K562 (cell line): ENCODE measurements at regions not wholly inside any gene's neighbourhood (a gene's known extent, or its start where the extent isn't known, plus 50 kb on each side); places are given as distances from the start of the nearest gene placed in this dataset.

Source experiments
- ATAC-seq: fragments of 200-7000 bp; cut with Tn5 transposase; 3 replicates; pipeline ENCODE4 v1.9.1; 2020; ENCODE audit warnings: moderate library complexity
- BruUV-seq: library from RNA; stranded (reverse); fragments of 400-500 nt; replicated peaks from 2 replicates; lab custom pipeline; 2021; lab: Mats Ljungman, UMichigan
- CTCF ChIA-PET: fragments of 300-600 bp; formaldehyde crosslinking; extraction: SDS; loops from one replicate; lab custom pipeline; 2021; ENCODE audit warnings: low intra/inter-chr PET ratio; lab: Yijun Ruan, JAX
- POLR2A ChIA-PET: fragments of 300-600, 350-650 bp; sonication (Branson Sonifier 250); formaldehyde crosslinking; extraction: SDS; loops from one replicate; lab custom pipeline; 2021; ENCODE audit warnings: antibody characterized with exemption, inconsistent platforms; lab: Yijun Ruan, JAX
- DNase-seq, 4 experiments: peaks; one replicate each; pipeline versions ENCODE4 v3.0.0 to v3.0.0-alpha.2; 2011 to 2018; ENCODE audit warnings: low spot score in 3 of 4, mixed read lengths in 3 of 4; ENCODE audit errors: extremely low read depth in 1 of 4
- FAIRE-seq: peaks from 2 replicates; lab custom pipeline; 2011; peaks lifted over from hg19 to GRCh38; lab: Jason Lieb, UNC
- H2AFZ ChIP-seq: 2 replicates; pipeline ENCODE4 v1.6.0; 2011; ENCODE audit warnings: low read depth, low read length, control low read depth, inconsistent platforms
- H3K27ac ChIP-seq: fragments of 200-600 bp; 3 replicates; pipeline ENCODE4 v1.8.0; 2011; ENCODE audit warnings: low read depth, mild to moderate bottlenecking, control low read depth, inconsistent platforms, low read length, moderate library complexity, mixed read lengths; ENCODE audit errors: extremely low read depth
- H3K27me3 ChIP-seq, 2 experiments: fragments of 300-600 bp in 1 of 2; 2 replicates in 1 of 2; 3 replicates in 1 of 2; pipeline versions ENCODE4 v1.6.0 to v1.8.0; 2011; ENCODE audit warnings: inconsistent platforms in 2 of 2, low read length in 2 of 2, mild to moderate bottlenecking in 1 of 2, mixed read lengths in 1 of 2, moderate library complexity in 1 of 2; ENCODE audit not compliant: control insufficient read depth in 2 of 2, insufficient read depth in 2 of 2
- H3K36me3 ChIP-seq: fragments of 300-600 bp; 3 replicates; pipeline ENCODE4 v1.8.0; 2011; ENCODE audit warnings: mild to moderate bottlenecking, low read length, inconsistent platforms; ENCODE audit not compliant: control insufficient read depth, insufficient read depth
- H3K4me1 ChIP-seq, 2 experiments: fragments of 200-600 bp in 1 of 2; replicated peaks in 1 of 2; 2 replicates in 1 of 2; 3 replicates in 1 of 2; pipeline versions ENCODE4 v1.5.1 to v1.8.0; 2011; ENCODE audit warnings: inconsistent platforms in 2 of 2, low read length in 2 of 2, mild to moderate bottlenecking in 1 of 2, mixed read lengths in 1 of 2, moderate library complexity in 1 of 2; ENCODE audit not compliant: control insufficient read depth in 2 of 2, insufficient read depth in 2 of 2
- H3K4me2 ChIP-seq: 2 replicates; pipeline ENCODE4 v1.6.1; 2011; ENCODE audit warnings: low read length, control low read depth, inconsistent platforms, mixed read lengths; ENCODE audit not compliant: insufficient read depth
- H3K4me3 ChIP-seq: fragments of 200-600 bp; sonication (generic), shearing (Covaris generic); 2 replicates; pipeline ENCODE4 v1.5.1; 2016; ENCODE audit warnings: control low read depth, inconsistent platforms
- H3K79me2 ChIP-seq: fragments of 200-600 bp; 3 replicates; pipeline ENCODE4 v1.8.0; 2011; ENCODE audit warnings: low read length, inconsistent platforms; ENCODE audit not compliant: control insufficient read depth, insufficient read depth
- H3K9ac ChIP-seq, 2 experiments: 2 replicates each; pipeline versions ENCODE4 v1.6.0 to v1.6.1; 2011; ENCODE audit warnings: low read depth in 2 of 2, low read length in 2 of 2, control low read depth in 1 of 2, inconsistent platforms in 1 of 2, mild to moderate bottlenecking in 1 of 2, mixed read lengths in 1 of 2; ENCODE audit not compliant: insufficient read depth in 1 of 2
- H3K9me1 ChIP-seq: one replicate; pipeline ENCODE4 v1.6.0; 2011; ENCODE audit warnings: inconsistent platforms, mild to moderate bottlenecking, low read length, moderate library complexity; ENCODE audit not compliant: control insufficient read depth, insufficient read depth
- H3K9me3 ChIP-seq: replicated peaks from 2 replicates; pipeline ENCODE4 v1.5.1; 2011; ENCODE audit warnings: low read depth, low read length, inconsistent platforms; ENCODE audit not compliant: control insufficient read depth, insufficient read depth
- H4K20me1 ChIP-seq: replicated peaks from 2 replicates; pipeline ENCODE4 v1.6.1; 2011; ENCODE audit warnings: low read length, inconsistent platforms, mixed read lengths; ENCODE audit not compliant: control insufficient read depth, insufficient read depth
- ATF7 ChIP-seq: fragments of 450-650 bp; IDR thresholded peaks from 2 replicates; pipeline ENCODE4 v1.7.1; 2014; ENCODE audit warnings: mild to moderate bottlenecking, moderate library complexity
- CC2D1A ChIP-seq: fragments of 450-650 bp; IDR thresholded peaks from 2 replicates; pipeline ENCODE4 v1.6.1; 2017; ENCODE audit warnings: mild to moderate bottlenecking
- CUX1 ChIP-seq: fragments of 200-800 bp; sonication (Bioruptor generic); IDR thresholded peaks from 2 replicates; pipeline ENCODE4 v1.6.1; 2016; ENCODE audit warnings: missing genetic modification characterization, missing compliant biosample characterization
- ETS2 ChIP-seq: IDR thresholded peaks from 2 replicates; pipeline ENCODE4 v1.6.1; 2016; ENCODE audit warnings: borderline replicate concordance, missing genetic modification characterization, mild to moderate bottlenecking, moderate library complexity, missing compliant biosample characterization; ENCODE audit not compliant: poor library complexity, severe bottlenecking
- FOXJ2 ChIP-seq: fragments of 200-800 bp; sonication (Bioruptor generic); IDR thresholded peaks from 2 replicates; pipeline ENCODE4 v1.6.1; 2016; ENCODE audit warnings: missing genetic modification characterization, missing compliant biosample characterization
- ILK ChIP-seq: fragments of 450-650 bp; IDR thresholded peaks from 2 replicates; pipeline ENCODE4 v1.6.1; 2016; ENCODE audit warnings: missing genetic modification characterization, low read depth, mild to moderate bottlenecking, missing compliant biosample characterization, moderate library complexity, borderline replicate concordance
- JUNB ChIP-seq: fragments of 450-650 bp; formaldehyde crosslinking; conservative IDR thresholded peaks from 2 replicates; pipeline ENCODE4 v1.4.0; 2020; ENCODE audit warnings: mild to moderate bottlenecking
- RAD51 ChIP-seq: fragments of 450-650 bp; IDR thresholded peaks from 2 replicates; pipeline ENCODE4 v1.7.1; 2016; ENCODE audit warnings: low read depth, mild to moderate bottlenecking, borderline replicate concordance
- RBM34 ChIP-seq: fragments of 200-400 bp; formaldehyde crosslinking; IDR thresholded peaks from 2 replicates; pipeline ENCODE4 v1.6.1; 2018; ENCODE audit warnings: low read length, borderline replicate concordance; ENCODE audit not compliant: insufficient read depth
- STAG1 ChIP-seq: sonication (generic); formaldehyde crosslinking; IDR thresholded peaks from 2 replicates; pipeline ENCODE4 v1.5.0; 2020; ENCODE audit warnings: missing genetic modification reagents, borderline replicate concordance
- ZNF696 ChIP-seq: fragments of 250-450 bp; sonication (Bioruptor Pico); conservative IDR thresholded peaks from 2 replicates; pipeline ENCODE4 v1.4.0; 2020; ENCODE audit warnings: mild to moderate bottlenecking, moderate library complexity
- ZSCAN29 ChIP-seq: fragments of 450-650 bp; IDR thresholded peaks from 2 replicates; pipeline ENCODE4 v1.6.1; 2017
- WGBS: fragments of 100-300 bp; shearing (Covaris generic); methylation state at CpG from one replicate; pipeline ENCODE4 v1.1.6; 2016; ENCODE audit warnings: low coverage, mixed read lengths; ENCODE audit not compliant: insufficient coverage; ENCODE audit errors: missing lambda C conversion rate; 5-methylcytosine and 5-hydroxymethylcytosine counted together
- in situ Hi-C: fragments of 300-500 bp; cut with MboI; formaldehyde crosslinking; loops from 4 replicates; pipeline ENCODE4 v1.15.0; 2018; ENCODE audit warnings: inconsistent platforms, mixed read lengths
- intact Hi-C: fragments of 100-400 bp; cut with micrococcal nuclease; formaldehyde crosslinking; loops from 2 replicates; pipeline ENCODE4 v1.14.2; 2022

- no peak overlapping the region for H2AFZ ChIP-seq
- no peaks in the 10 kb centered on the region for H4K20me1 ChIP-seq
- ChIA-PET CTCF (no interaction called here), POLR2A (no interaction called here)
- ATAC-seq (no peak), FAIRE-seq (no peak), DNase-seq (no peak)
- H3K27me3 ChIP-seq: no peaks in the 10 kb centered on the region
- no peak overlapping the region for H3K9ac ChIP-seq
- no peak overlapping the region for H3K4me3 ChIP-seq
- H3K9me1 ChIP-seq: no peaks in the 10 kb centered on the region
- in situ Hi-C loops: no loop called here
- BruUV-seq: no TSS peak
- H3K27ac ChIP-seq: no peak overlapping the region
- no peaks in the 10 kb centered on the region for H3K36me3 ChIP-seq
- WGBS: 3% methylated on average over 7 of the region's 7 CpGs
- H3K4me2 ChIP-seq: no peak overlapping the region
- H3K79me2 ChIP-seq: no peaks in the 10 kb centered on the region
- TF ChIP-seq ILK (tag): no peak
- TF ChIP-seq ATF7: no peak
- no peak for TF ChIP-seq CUX1 (CRISPR knock-in tag)
- TF ChIP-seq RBM34: no peak
- no peak for TF ChIP-seq STAG1
- TF ChIP-seq ZSCAN29: no peak
- no peak for TF ChIP-seq JUNB (CRISPR knock-in tag)
- no peak for TF ChIP-seq ZNF696 (CRISPR knock-in tag)
- TF ChIP-seq ETS2 (tag): no peak
- no peak for TF ChIP-seq RAD51
- TF ChIP-seq FOXJ2 (tag): no peak
- no peak for TF ChIP-seq CC2D1A
- intact Hi-C loops: no loop called here
- H3K9me3 ChIP-seq: no peaks in the 10 kb centered on the region
- H3K4me1 ChIP-seq: no peaks in the 10 kb centered on the region
Observed at GRCh38 chr2:176924909-176925534, 287.6 kb upstream of the HNRNPA3 start.
